Ramos (cell line): ENCODE measurements at regions not wholly inside any gene's neighbourhood (a gene's known extent, or its start where the extent isn't known, plus 50 kb on each side); places are given as distances from the start of the nearest gene placed in this dataset.

Source experiments
- in situ Hi-C: fragments of 300-500 bp; cut with MboI; formaldehyde crosslinking; loops from one replicate; pipeline ENCODE4 v1.14.3; 2022; ENCODE audit warnings: low sequenced_read_pairs; ENCODE audit not compliant: unreplicated experiment

DNA sequence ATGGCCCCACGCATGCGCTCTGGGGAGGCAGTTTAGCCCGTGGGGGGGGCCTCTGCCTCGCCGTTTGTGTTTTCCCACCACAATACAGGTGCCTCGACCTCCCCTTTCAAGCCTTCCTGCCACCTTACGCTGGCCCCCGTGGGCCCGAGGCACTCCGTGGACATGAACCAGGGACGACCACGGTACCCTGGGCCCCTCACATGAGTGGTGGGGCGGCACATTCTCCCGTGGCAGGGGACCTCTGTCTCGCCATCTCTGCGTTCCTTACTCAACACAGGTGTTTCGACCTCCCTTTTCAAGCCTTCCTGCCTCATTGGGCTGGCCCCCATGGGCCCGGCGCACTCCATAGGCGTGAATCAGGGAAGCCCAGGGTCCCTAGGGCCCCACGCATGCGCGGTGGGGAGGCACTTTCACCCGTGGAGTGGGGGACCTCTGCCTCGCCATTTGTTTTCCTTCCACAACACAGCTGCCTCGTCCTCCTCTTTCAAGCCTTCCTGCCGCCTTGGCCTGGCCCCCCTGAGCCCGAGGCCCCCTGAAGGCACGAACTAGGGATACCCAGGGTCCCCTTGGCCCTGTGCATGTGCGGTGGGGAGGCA lies 339.5 kb downstream of the ALG10 start:
- in situ Hi-C loops, result no loop called here

GRCh38 chr12:34363050-34363673 lies 340.9 kb downstream of the ALG10 start:
- in situ Hi-C loops, result no loop called here

DNA sequence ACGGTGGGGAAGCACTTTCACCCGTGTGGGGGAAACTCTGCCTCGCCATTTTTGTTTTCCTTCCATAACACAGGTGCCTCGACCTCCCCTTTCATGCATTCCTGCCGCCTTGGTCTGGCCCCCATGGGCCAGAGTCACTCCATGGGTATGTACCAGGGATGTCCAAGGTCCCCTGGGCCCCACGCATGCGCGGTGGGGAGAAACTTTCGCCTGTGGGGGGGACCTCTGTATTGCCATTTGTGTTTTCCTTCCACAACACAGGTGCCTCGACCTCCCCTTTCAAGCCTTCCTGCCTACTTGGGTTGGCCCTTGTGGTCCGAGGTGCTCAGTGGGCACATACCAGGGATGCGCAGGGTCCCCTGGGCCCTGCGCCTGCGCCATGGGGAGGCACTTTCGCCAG lies 345.8 kb downstream of the ALG10 start:
- in situ Hi-C loops, result no loop called here

- in situ Hi-C loops, result no loop called here
These were observed 348.8 kb downstream of the ALG10 start for GRCh38 chr12:34371050-34371449.

GRCh38 chr12:34372003-34372402 lies 349.7 kb downstream of the ALG10 start:
- in situ Hi-C loops, result no loop called here

- in situ Hi-C loops, result no loop called here
These were observed 351.6 kb downstream of the ALG10 start for GRCh38 chr12:34373926-34374325.

DNA sequence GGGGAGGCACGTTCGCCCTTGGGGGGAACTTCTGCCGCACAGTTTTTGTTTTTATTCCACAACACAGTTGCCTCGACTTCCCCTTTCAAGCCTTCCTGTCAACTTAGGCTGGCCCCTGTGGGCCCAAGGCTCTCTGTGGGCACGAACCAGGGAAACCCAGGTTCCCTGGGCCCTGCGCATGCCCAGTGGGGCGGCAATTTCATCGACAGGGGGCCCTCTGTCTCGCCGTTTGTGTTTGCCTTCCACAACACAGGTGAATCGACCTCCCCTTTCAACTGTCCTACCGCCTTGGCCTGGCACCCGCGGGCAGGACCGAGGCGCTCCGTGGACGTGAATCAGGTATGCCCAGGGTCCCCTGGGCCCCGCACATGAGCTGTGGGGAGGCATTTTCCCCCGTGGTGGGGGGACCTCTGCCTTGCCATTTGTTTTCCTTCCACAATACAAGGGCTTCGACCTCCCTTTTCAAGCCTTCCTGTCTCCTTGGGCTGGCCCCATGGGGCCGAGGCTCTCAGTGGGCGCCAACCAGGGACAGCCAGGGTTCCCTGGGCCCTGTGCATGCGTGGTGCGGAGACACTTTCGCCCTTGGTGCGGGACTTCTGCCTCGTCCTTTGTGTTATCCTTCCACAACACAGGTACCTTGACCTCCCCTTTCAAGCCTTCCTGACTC lies 354.0 kb downstream of the ALG10 start:
- in situ Hi-C loops, result no loop called here

- in situ Hi-C loops, result no loop called here
These were observed 355.1 kb downstream of the ALG10 start for GRCh38 chr12:34377243-34378035.

DNA sequence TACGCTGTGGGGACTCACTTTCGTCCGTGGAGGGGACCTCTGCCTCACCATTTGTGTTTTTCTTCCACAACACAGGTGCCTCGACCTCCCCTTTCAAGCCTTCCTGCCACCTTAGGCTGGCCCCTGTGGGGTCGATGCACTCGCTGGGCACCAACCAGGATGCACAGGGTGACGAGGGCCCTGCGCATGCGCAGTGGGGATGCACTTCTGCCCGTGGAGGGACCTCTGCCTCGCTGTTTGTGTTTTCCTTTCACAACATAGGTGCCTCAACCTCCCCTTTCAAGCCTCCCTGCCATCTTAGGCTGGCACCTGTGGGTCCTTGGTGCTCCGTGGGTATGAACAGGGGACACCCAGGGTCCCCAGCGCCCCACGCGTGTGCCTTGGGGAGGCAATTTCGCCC lies 356.8 kb downstream of the ALG10 start:
- in situ Hi-C loops, result no loop called here

GRCh38 chr12:34384693-34385092 lies 362.4 kb downstream of the ALG10 start:
- in situ Hi-C loops, result no loop called here

- in situ Hi-C loops, result no loop called here
These were observed 363.7 kb downstream of the ALG10 start for GRCh38 chr12:34386016-34386415.

- in situ Hi-C loops, result no loop called here
These were observed 364.4 kb downstream of the ALG10 start for GRCh38 chr12:34386621-34387255.

- in situ Hi-C loops, result no loop called here
These were observed 365.7 kb downstream of the ALG10 start for GRCh38 chr12:34387711-34388635.

GRCh38 chr12:34388636-34389377 lies 366.5 kb downstream of the ALG10 start:
- in situ Hi-C loops, result no loop called here

- in situ Hi-C loops, result no loop called here
These were observed 367.3 kb downstream of the ALG10 start for GRCh38 chr12:34389378-34390170.

- in situ Hi-C loops, result no loop called here
These were observed 368.0 kb downstream of the ALG10 start for GRCh38 chr12:34390171-34390841.

- in situ Hi-C loops, result no loop called here
These were observed 368.8 kb downstream of the ALG10 start for GRCh38 chr12:34390846-34391700.
